ENCODE measurements at regions not wholly inside any gene's neighbourhood (a gene's known extent, or its start where the extent isn't known, plus 50 kb on each side); places are given as distances from the start of the nearest gene placed in this dataset.

- DNase-seq = no peak
- no peak overlapping the region for H3K9ac ChIP-seq (ENCODE audit: low read length)
- H2AK5ac ChIP-seq (ENCODE audit: low read length, severe bottlenecking) = no peak overlapping the region
- no peak overlapping the region for H2BK5ac ChIP-seq (ENCODE audit: low read depth, low read length, poor library complexity, severe bottlenecking)
- no peaks in the 10 kb centered on the region for H3K36me3 ChIP-seq (ENCODE audit: control insufficient read depth in 1 of 2, insufficient read depth in 2 of 2, low read depth in 1 of 2, low read length in 2 of 2)
- no peak overlapping the region for H3K23ac ChIP-seq (ENCODE audit: low read length in 2 of 2)
- no peak overlapping the region for H2BK15ac ChIP-seq (ENCODE audit: low read depth, poor library complexity, severe bottlenecking)
- H2BK120ac ChIP-seq (ENCODE audit: low read depth, low read length) = no peak overlapping the region
- no peak overlapping the region for H2AFZ ChIP-seq (ENCODE audit: low read depth, low read length)
- no peaks in the 10 kb centered on the region for H3K27me3 ChIP-seq (ENCODE audit: control insufficient read depth in 1 of 2, insufficient read depth in 1 of 2, low read length in 2 of 2)
- no peak overlapping the region for H3K4me3 ChIP-seq (ENCODE audit: insufficient read depth in 1 of 2, low read depth in 1 of 2, low read length in 2 of 2)
- H3K9me3 ChIP-seq (ENCODE audit: control insufficient read depth, low read length) = peaks cover 5% of the 10 kb centered on the region
- no peak overlapping the region for H3K18ac ChIP-seq (ENCODE audit: low read depth in 1 of 2, low read length in 2 of 2)
- H2BK12ac ChIP-seq (ENCODE audit: low read length in 2 of 2) = no peak overlapping the region
- no peak overlapping the region for H3K4ac ChIP-seq (ENCODE audit: low read depth in 1 of 2, low read length in 2 of 2)
- H4K8ac ChIP-seq (ENCODE audit: low read length) = no peak overlapping the region
- no peaks in the 10 kb centered on the region for H3K4me1 ChIP-seq (ENCODE audit: control insufficient read depth, insufficient read depth, low read depth, low read length)
- H3K4me2 ChIP-seq (ENCODE audit: low read length, poor library complexity, severe bottlenecking) = no peak overlapping the region
- no peak overlapping the region for H3K27ac ChIP-seq (ENCODE audit: low read length, poor library complexity, severe bottlenecking)
- WGBS = 70% methylated on average over 2 of the region's 2 CpGs
- no peak overlapping the region for H3K14ac ChIP-seq (ENCODE audit: low read length in 2 of 2)
- H4K91ac ChIP-seq (ENCODE audit: low read length) = no peak overlapping the region
- H3K79me1 ChIP-seq (replicated peaks; ENCODE audit: low read length, poor library complexity, severe bottlenecking) = no peaks in the 10 kb centered on the region
These were observed 707.5 kb upstream of the FSHR start for GRCh38 chr2:49861821-49862220.

- WGBS = 84% methylated on average over 1 of the region's 2 CpGs
- H4K91ac ChIP-seq (ENCODE audit: low read length) = no peak overlapping the region
- H3K27me3 ChIP-seq (ENCODE audit: control insufficient read depth in 1 of 2, insufficient read depth in 1 of 2, low read length in 2 of 2) = no peaks in the 10 kb centered on the region
- no peaks in the 10 kb centered on the region for H3K79me1 ChIP-seq (replicated peaks; ENCODE audit: low read length, poor library complexity, severe bottlenecking)
- H2BK120ac ChIP-seq (ENCODE audit: low read depth, low read length) = no peak overlapping the region
- H2BK5ac ChIP-seq (ENCODE audit: low read depth, low read length, poor library complexity, severe bottlenecking) = no peak overlapping the region
- H2AK5ac ChIP-seq (ENCODE audit: low read length, severe bottlenecking) = no peak overlapping the region
- H3K18ac ChIP-seq (ENCODE audit: low read depth in 1 of 2, low read length in 2 of 2) = no peak overlapping the region
- no peak overlapping the region for H2AFZ ChIP-seq (ENCODE audit: low read depth, low read length)
- no peak overlapping the region for H3K4me3 ChIP-seq (ENCODE audit: insufficient read depth in 1 of 2, low read depth in 1 of 2, low read length in 2 of 2)
- no peak overlapping the region for H2BK15ac ChIP-seq (ENCODE audit: low read depth, poor library complexity, severe bottlenecking)
- no peak overlapping the region for H3K14ac ChIP-seq (ENCODE audit: low read length in 2 of 2)
- no peak overlapping the region for H3K23ac ChIP-seq (ENCODE audit: low read length in 2 of 2)
- no peak overlapping the region for H3K9ac ChIP-seq (ENCODE audit: low read length)
- H3K9me3 ChIP-seq (ENCODE audit: control insufficient read depth, low read length) = peaks cover 2% of the 10 kb centered on the region
- no peak overlapping the region for H3K27ac ChIP-seq (ENCODE audit: low read length, poor library complexity, severe bottlenecking)
- H3K4ac ChIP-seq (ENCODE audit: low read depth in 1 of 2, low read length in 2 of 2) = no peak overlapping the region
- H3K4me1 ChIP-seq (ENCODE audit: control insufficient read depth, insufficient read depth, low read depth, low read length) = no peaks in the 10 kb centered on the region
- DNase-seq = no peak
- no peak overlapping the region for H2BK12ac ChIP-seq (ENCODE audit: low read length in 2 of 2)
- H3K36me3 ChIP-seq (ENCODE audit: control insufficient read depth in 1 of 2, insufficient read depth in 2 of 2, low read depth in 1 of 2, low read length in 2 of 2) = no peaks in the 10 kb centered on the region
- H4K8ac ChIP-seq (ENCODE audit: low read length) = no peak overlapping the region
- no peak overlapping the region for H3K4me2 ChIP-seq (ENCODE audit: low read length, poor library complexity, severe bottlenecking)
These were observed 706.5 kb upstream of the FSHR start for GRCh38 chr2:49860834-49861233.

GRCh38 chr2:49860170-49860569, 705.9 kb upstream of the FSHR start:
- no peak overlapping the region for H2BK12ac ChIP-seq (ENCODE audit: low read length in 2 of 2)
- peaks cover 2% of the 10 kb centered on the region for H3K9me3 ChIP-seq (ENCODE audit: control insufficient read depth, low read length)
- no peaks in the 10 kb centered on the region for H3K4me1 ChIP-seq (ENCODE audit: control insufficient read depth, insufficient read depth, low read depth, low read length)
- H2AK5ac ChIP-seq (ENCODE audit: low read length, severe bottlenecking) = no peak overlapping the region
- H3K14ac ChIP-seq (ENCODE audit: low read length in 2 of 2) = no peak overlapping the region
- H3K4ac ChIP-seq (ENCODE audit: low read depth in 1 of 2, low read length in 2 of 2) = no peak overlapping the region
- H3K18ac ChIP-seq (ENCODE audit: low read depth in 1 of 2, low read length in 2 of 2) = no peak overlapping the region
- no peak for DNase-seq
- no peaks in the 10 kb centered on the region for H3K36me3 ChIP-seq (ENCODE audit: control insufficient read depth in 1 of 2, insufficient read depth in 2 of 2, low read depth in 1 of 2, low read length in 2 of 2)
- no peak overlapping the region for H3K27ac ChIP-seq (ENCODE audit: low read length, poor library complexity, severe bottlenecking)
- H3K23ac ChIP-seq (ENCODE audit: low read length in 2 of 2) = no peak overlapping the region
- no peak overlapping the region for H4K91ac ChIP-seq (ENCODE audit: low read length)
- no peaks in the 10 kb centered on the region for H3K27me3 ChIP-seq (ENCODE audit: control insufficient read depth in 1 of 2, insufficient read depth in 1 of 2, low read length in 2 of 2)
- no peak overlapping the region for H3K4me3 ChIP-seq (ENCODE audit: insufficient read depth in 1 of 2, low read depth in 1 of 2, low read length in 2 of 2)
- H2BK120ac ChIP-seq (ENCODE audit: low read depth, low read length) = no peak overlapping the region
- no peaks in the 10 kb centered on the region for H3K79me1 ChIP-seq (replicated peaks; ENCODE audit: low read length, poor library complexity, severe bottlenecking)
- no peak overlapping the region for H2AFZ ChIP-seq (ENCODE audit: low read depth, low read length)
- no peak overlapping the region for H2BK15ac ChIP-seq (ENCODE audit: low read depth, poor library complexity, severe bottlenecking)
- 68% methylated on average over 2 of the region's 2 CpGs for WGBS
- no peak overlapping the region for H3K9ac ChIP-seq (ENCODE audit: low read length)
- H3K4me2 ChIP-seq (ENCODE audit: low read length, poor library complexity, severe bottlenecking) = no peak overlapping the region
- no peak overlapping the region for H2BK5ac ChIP-seq (ENCODE audit: low read depth, low read length, poor library complexity, severe bottlenecking)
- H4K8ac ChIP-seq (ENCODE audit: low read length) = no peak overlapping the region

GRCh38 chr2:49858657-49859056, 704.3 kb upstream of the FSHR start:
- H3K27me3 ChIP-seq (ENCODE audit: control insufficient read depth in 1 of 2, insufficient read depth in 1 of 2, low read length in 2 of 2) = no peaks in the 10 kb centered on the region
- no peak overlapping the region for H2BK5ac ChIP-seq (ENCODE audit: low read depth, low read length, poor library complexity, severe bottlenecking)
- no peak overlapping the region for H2BK12ac ChIP-seq (ENCODE audit: low read length in 2 of 2)
- H3K4me1 ChIP-seq (ENCODE audit: control insufficient read depth, insufficient read depth, low read depth, low read length) = no peaks in the 10 kb centered on the region
- H3K14ac ChIP-seq (ENCODE audit: low read length in 2 of 2) = no peak overlapping the region
- no peak for DNase-seq
- H2AK5ac ChIP-seq (ENCODE audit: low read length, severe bottlenecking) = no peak overlapping the region
- no peak overlapping the region for H4K8ac ChIP-seq (ENCODE audit: low read length)
- no peak overlapping the region for H3K4me3 ChIP-seq (ENCODE audit: insufficient read depth in 1 of 2, low read depth in 1 of 2, low read length in 2 of 2)
- no peak overlapping the region for H3K4me2 ChIP-seq (ENCODE audit: low read length, poor library complexity, severe bottlenecking)
- peaks cover 2% of the 10 kb centered on the region for H3K9me3 ChIP-seq (ENCODE audit: control insufficient read depth, low read length)
- no peaks in the 10 kb centered on the region for H3K79me1 ChIP-seq (replicated peaks; ENCODE audit: low read length, poor library complexity, severe bottlenecking)
- no peak overlapping the region for H2BK15ac ChIP-seq (ENCODE audit: low read depth, poor library complexity, severe bottlenecking)
- no peak overlapping the region for H3K4ac ChIP-seq (ENCODE audit: low read depth in 1 of 2, low read length in 2 of 2)
- no peak overlapping the region for H2BK120ac ChIP-seq (ENCODE audit: low read depth, low read length)
- no peak overlapping the region for H3K23ac ChIP-seq (ENCODE audit: low read length in 2 of 2)
- 83% methylated on average over 2 of the region's 2 CpGs for WGBS
- no peak overlapping the region for H3K18ac ChIP-seq (ENCODE audit: low read depth in 1 of 2, low read length in 2 of 2)
- H3K27ac ChIP-seq (ENCODE audit: low read length, poor library complexity, severe bottlenecking) = no peak overlapping the region
- H2AFZ ChIP-seq (ENCODE audit: low read depth, low read length) = no peak overlapping the region
- H3K9ac ChIP-seq (ENCODE audit: low read length) = no peak overlapping the region
- H3K36me3 ChIP-seq (ENCODE audit: control insufficient read depth in 1 of 2, insufficient read depth in 2 of 2, low read depth in 1 of 2, low read length in 2 of 2) = no peaks in the 10 kb centered on the region
- no peak overlapping the region for H4K91ac ChIP-seq (ENCODE audit: low read length)

All from mesenchymal stem cell (in vitro differentiated cells and primary cell).